GM12874 (cell line): ENCODE measurements at regions not wholly inside any gene's neighbourhood (a gene's known extent, or its start where the extent isn't known, plus 50 kb on each side); places are given as distances from the start of the nearest gene placed in this dataset.

Source experiments
- TF ChIP-seq, protein P1 (sequence below): IDR thresholded peaks from 2 replicates; pipeline ENCODE4 v1.5.1; 2011; ENCODE audit warnings: low read depth, mild to moderate bottlenecking, control low read depth, low read length, moderate library complexity; ENCODE audit not compliant: insufficient read depth

DNA sequence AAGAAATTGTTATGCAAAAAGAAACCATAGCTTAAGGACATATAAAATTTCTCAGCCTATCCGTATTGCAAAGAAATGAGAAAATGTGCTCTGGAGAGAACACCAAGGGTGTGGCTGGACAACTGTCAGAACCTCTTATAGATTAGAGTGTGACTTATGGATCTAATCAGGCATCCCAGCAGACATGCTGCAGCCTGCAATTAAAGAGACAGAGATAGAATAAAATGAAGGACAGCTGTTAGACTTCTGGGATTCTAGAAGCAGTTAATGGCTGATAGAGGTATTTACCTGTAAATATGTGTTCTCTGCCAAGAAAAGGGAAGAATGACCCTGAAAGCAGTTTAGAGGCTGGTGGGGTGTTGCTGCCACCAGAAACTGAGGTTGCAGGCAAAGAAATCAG is 160.1 kb upstream of the KIF2B start:
- TF ChIP-seq, protein P1, sequence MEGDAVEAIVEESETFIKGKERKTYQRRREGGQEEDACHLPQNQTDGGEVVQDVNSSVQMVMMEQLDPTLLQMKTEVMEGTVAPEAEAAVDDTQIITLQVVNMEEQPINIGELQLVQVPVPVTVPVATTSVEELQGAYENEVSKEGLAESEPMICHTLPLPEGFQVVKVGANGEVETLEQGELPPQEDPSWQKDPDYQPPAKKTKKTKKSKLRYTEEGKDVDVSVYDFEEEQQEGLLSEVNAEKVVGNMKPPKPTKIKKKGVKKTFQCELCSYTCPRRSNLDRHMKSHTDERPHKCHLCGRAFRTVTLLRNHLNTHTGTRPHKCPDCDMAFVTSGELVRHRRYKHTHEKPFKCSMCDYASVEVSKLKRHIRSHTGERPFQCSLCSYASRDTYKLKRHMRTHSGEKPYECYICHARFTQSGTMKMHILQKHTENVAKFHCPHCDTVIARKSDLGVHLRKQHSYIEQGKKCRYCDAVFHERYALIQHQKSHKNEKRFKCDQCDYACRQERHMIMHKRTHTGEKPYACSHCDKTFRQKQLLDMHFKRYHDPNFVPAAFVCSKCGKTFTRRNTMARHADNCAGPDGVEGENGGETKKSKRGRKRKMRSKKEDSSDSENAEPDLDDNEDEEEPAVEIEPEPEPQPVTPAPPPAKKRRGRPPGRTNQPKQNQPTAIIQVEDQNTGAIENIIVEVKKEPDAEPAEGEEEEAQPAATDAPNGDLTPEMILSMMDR, result no peak

DNA sequence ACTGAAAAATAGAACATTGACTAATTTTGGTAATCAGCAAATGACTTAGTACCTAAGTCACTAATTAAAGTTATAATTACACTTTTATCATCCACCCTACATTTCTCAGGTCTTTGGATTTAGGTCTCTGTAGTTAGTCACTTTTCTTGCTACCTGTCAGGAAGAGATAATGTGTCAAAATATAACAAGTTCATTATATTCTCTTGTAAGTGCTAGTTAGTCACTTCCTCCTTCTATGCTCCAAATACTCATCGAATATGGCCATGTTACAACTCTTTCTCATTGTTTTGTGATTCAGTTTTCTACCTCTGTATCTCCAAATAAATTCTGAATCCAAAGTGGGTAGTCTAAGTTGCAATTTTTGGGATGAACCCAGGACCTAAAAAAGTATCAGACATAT is 163.5 kb upstream of the KIF2B start:
- TF ChIP-seq, protein P1, result no peak

DNA sequence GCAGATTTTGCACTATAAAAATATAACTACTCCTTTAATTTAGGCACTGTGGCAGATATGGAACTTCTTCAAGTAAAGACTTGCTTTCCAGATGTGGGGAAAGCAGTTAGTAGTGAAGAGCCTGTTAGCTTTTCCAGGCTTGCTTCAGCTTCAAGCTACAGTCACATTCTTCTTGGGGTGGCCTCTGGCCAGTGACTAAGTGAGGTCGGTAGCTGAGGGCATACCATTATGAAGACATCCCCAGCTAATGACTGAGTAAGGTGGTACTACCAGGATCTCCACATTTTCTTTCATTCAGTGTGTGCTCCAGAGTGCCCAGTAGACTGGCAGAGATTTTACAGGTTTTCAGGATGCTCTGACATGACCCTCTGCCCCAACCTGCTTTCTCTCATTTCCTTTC is 167.1 kb upstream of the KIF2B start:
- TF ChIP-seq, protein P1, result no peak

DNA sequence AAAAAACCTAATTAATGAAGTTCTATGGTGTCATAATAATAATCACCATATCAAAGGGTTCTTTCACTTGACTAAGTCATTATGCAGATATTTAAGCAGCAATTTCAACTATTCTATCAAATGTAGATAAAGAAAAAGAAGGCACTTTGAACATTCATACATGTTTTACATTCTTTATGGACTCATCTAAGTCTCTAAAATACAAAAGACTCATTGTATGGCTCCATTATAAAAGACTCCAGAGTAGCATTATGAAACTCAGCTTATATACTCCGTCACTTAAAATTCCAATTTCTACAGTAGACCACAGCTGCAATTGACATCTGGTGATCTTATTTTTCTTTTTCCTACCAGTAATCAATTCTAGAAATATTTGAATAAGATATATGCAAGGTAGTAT is 173.5 kb upstream of the KIF2B start:
- TF ChIP-seq, protein P1, result no peak

DNA sequence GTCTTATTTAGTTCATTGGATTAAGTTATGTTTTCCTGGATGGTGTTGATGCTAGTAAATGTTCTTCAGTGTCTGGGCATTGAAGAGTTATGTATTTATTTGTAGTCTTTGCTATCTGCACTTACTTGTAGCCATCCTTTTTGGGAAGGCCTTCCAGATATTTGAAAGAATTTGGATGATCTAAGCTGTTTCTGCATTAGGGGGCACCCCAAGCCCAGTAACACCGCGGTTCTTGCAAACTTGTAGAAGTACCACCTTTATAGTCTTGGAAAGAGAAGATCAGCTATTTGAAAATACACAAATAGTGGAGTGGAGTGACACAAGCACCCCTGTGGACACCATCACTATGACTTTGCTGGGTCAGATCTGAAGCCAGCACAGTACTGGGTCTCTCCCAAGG is 175.9 kb upstream of the KIF2B start:
- TF ChIP-seq, protein P1, result no peak

DNA sequence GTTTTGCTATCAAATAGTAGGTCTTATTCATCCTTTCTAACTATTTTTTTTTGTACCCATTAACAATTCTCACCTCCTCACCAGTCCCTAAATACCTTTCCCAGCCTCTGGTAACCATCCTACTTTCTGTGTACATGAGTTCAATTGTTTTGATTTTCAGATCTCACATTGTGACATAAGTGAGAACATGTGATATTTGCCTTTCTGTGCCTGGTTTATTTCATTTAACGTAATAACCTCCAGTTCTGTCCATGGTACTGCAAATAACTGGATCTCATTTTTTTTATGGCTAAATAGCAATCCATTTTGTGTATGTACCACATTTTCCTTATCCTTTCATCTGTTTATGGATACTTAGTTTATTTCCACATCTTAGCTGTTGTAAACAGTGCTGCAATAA is 181.9 kb upstream of the KIF2B start:
- TF ChIP-seq, protein P1, result no peak

DNA sequence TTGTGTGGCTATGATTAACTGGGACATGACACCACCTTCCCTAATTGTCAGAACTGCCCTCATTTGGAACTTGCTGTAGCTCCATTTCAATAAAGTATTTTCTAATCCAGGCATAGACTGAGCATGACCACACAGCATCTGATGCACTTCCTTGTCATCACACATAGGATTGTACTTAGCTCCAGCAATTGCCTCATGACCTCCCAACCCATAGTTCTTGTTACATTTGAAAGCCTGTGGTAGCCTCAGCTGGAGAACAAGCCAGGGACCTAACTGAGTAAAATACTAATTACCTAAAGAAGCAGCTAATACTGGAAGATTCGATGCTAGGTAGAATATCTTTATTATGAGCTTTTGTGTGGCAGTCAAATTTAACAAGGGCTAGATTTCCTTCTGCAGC is 187.3 kb upstream of the KIF2B start:
- TF ChIP-seq, protein P1, result no peak

DNA sequence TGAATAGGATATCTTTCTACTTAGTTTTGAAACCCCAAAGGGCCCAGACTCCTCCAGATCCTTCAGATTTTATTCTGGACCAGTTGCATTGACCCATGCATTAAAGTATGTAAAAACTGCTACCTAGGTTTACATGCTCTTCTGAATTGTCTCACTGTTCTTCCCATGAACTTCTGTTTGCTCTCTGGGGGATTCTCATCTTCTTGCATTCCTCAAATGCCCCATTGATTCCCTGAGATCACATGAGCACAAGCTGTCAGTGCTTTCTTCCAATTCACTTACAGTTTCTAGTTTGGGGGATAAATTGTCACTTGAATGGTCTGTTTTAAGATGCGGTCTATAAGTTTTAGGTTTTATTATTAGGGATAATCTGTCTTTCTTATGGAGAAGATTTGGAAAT is 188.9 kb upstream of the KIF2B start:
- TF ChIP-seq, protein P1, result no peak
